ENCODE measurements at regions not wholly inside any gene's neighbourhood (a gene's known extent, or its start where the extent isn't known, plus 50 kb on each side); places are given as distances from the start of the nearest gene placed in this dataset.

- DNase-seq = no peak
Observed at GRCh38 chr2:134150760-134151159, 103.1 kb upstream of the MGAT5 start.

- no peak for DNase-seq
Observed at GRCh38 chr2:134152045-134153010, 101.5 kb upstream of the MGAT5 start.

- no peak for DNase-seq
Observed at GRCh38 chr2:134153294-134153880, 100.5 kb upstream of the MGAT5 start.

GRCh38 chr2:134154246-134154645, 99.6 kb upstream of the MGAT5 start:
- DNase-seq = no peak

DNA sequence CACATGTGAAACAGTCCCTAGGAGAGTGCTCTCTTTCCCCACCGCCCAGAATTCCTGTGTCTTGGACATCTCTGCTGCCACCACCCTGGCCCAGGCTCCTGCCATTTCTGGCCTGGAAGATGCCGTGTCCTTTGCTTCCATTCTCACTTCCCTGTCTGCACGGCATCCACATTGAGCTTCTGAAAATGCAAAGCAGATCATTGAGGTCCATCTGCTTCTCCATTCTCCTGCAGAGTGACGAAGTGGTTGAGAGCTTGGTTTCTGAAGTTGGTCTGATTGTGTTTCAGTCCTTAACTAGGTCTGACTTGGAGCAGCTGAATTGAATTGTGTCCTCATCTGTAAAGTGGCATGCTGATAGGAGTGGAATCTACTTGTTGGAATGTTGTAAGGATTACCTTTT, 98.7 kb upstream of the MGAT5 start:
- no peak for DNase-seq

GRCh38 chr2:134158295-134158694, 95.6 kb upstream of the MGAT5 start:
- DNase-seq = no peak

DNA sequence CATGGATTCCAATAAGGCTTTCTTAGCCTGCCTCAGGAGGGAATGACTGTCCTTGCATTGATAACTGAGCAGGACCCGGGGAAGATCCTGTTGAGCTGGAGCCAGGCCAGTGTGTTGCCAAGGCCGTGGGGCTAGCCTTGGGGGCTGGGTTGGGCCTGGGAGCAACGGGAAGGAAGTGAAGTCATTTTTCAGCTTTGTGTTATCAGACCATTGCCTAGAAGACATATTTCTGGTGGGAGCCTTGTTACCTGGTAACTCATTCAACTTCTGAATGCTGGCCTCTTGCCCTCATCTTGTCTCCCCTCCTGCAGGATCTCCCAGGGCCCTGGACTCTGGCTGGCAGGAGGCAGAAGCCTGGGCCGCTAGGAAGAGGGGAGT, 92.7 kb upstream of the MGAT5 start:
- no peak for DNase-seq

DNA sequence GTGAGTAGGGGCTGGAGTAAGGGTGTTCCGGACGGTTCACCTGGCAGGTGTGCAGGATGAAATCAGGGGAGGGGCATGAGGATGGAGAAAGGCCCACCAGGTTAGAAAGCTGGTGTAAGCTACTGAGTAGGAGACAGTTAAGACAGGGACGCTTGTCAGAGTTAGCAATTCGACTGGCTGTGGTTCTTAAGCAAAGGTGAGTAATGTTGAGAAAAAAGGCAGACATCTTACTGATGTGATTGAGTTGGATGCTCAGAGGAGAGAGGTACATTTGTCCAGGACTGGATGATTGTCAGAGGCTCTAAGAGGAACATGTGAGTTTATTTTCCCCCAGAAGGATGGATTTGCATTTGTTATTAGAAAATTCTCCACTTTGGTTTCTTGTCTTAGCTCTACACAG, 90.5 kb upstream of the MGAT5 start:
- DNase-seq = no peak

DNA sequence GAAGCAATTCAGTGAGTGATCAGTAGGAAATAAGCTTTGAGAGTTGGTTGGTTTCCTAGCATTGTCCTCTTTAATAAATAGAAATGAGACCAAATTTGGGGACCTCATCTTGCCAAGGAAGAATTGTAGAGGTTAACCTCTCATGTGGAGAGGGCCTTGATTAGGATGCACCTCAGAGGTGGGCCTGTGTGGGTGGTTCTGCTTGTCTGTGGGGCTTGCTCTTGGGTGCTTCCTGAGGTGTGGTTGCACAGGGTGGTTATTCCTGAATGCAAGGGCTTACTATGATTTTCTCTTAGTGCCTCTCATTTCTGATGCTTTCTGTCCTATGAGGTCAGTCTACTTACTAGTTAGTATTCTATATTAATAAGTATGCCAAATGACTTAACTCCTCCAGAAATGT, 89.6 kb upstream of the MGAT5 start:
- DNase-seq = no peak

GRCh38 chr2:134167015-134167414, 86.9 kb upstream of the MGAT5 start:
- no peak for DNase-seq

- DNase-seq = no peak
Observed at GRCh38 chr2:134169788-134170187, 84.1 kb upstream of the MGAT5 start.

- no peak for DNase-seq
Observed at GRCh38 chr2:134170294-134170693, 83.6 kb upstream of the MGAT5 start.

DNA sequence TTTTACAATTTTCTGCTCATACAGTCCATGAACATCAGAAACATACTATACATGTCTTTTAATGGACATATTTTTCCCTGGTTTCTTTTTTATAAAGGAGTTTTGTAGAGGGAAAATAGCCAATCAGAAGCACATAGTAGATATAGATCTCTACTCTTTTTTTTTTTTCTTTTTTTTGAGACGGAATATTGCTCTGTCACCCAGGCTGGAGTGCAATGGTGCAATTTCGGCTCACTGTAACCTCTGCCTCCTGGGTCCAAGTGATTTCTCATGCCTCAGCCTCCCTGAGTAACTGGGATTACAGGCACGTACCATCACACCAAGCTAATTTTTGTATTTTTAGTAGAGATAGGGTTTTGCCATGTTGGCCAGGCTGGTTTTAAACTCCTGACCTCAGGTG, 83.2 kb upstream of the MGAT5 start:
- no peak for DNase-seq

- DNase-seq = no peak
Observed at GRCh38 chr2:134173338-134174016, 80.4 kb upstream of the MGAT5 start.

DNA sequence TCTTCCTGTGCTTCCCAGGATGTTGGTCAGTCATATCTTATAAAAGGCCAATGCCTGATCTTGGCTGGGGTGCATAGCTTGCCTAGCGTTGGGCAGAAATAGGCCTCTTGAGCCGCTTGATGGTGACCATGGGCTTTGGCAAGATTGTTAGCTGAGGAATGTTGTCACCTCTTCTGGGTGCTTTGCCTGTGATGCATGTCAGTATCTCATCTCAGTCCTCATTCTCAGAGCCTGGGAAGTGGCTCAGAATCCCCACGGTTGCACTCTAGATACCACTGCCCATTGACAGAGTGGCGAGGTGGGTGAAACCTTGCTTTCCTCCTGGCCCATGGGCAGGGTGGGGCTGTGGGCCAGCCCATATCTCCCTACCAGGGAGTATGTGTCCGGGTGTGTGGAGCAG, 79.2 kb upstream of the MGAT5 start:
- DNase-seq = no peak

GRCh38 chr2:134175834-134176233, 78.0 kb upstream of the MGAT5 start:
- no peak for DNase-seq

DNA sequence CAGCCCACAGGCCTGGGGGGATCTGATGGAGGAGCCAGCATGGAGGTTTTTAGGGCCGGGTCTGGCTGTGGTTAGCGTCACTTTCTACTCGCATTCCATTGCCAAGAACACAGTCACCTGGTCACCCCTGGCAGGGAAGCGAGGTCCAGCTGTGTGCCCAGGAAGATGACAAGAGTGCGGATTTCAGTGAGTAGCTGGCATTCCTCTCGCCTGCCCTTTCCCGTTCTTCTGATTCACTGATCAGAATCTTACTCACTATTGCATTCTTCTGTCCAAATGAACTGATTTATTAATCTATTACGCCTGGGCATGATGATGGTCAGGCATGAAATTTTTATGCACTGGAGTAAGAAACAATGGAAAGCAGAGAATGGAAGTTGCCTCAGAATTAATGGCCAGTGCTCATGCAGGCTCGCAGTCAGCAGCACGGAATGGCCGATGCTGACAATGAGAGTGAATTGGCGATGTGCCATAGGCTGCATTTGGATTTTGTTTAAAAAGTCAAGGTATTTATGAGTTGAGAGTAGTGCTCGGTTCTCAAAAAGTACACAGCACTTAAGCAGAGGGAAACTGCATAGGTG, 76.4 kb upstream of the MGAT5 start:
- DNase-seq = no peak

GRCh38 chr2:134178138-134178877, 75.6 kb upstream of the MGAT5 start:
- no peak for DNase-seq

DNA sequence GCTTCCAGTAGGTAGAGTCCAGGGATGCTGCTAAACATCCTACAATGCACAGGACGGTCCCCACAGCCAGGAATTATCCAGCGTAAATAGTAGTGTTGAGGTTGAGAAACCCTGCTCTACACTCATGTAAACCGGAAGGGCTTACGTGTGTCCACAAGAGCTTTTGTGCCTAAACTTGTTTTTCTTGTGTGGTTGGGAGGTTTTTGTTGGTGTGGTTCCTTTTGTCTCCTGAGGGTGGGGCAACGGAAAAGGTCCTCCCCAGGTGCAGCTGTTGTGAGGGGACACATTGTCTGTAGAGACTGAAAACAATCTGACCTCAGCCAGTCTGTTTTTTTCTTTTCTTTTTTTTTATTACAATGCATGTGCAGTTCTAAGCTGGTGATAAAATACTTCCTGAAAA, 72.7 kb upstream of the MGAT5 start:
- DNase-seq = peak; percentile 72

DNA sequence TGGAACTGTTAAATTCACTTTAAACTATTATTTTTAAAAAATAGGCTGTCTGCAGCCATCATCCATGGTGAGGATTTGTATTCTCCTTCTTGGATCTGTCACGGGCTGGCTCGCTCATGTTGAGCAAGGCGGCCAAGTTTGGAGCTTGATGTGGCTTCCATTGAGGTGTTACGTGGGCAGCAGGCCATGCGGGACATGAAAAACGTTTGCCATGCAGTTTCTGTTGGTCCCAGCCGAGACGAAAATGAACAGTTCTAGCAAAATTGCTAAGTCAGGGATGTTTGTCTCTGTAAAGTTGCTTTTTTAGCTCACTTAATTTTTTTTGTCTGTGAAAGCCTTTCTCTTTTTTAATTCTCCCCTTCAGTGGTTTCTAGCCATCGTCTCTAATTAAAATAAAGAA, 70.2 kb upstream of the MGAT5 start:
- no peak for DNase-seq

GRCh38 chr2:134185639-134186038, 68.2 kb upstream of the MGAT5 start:
- DNase-seq = no peak

DNA sequence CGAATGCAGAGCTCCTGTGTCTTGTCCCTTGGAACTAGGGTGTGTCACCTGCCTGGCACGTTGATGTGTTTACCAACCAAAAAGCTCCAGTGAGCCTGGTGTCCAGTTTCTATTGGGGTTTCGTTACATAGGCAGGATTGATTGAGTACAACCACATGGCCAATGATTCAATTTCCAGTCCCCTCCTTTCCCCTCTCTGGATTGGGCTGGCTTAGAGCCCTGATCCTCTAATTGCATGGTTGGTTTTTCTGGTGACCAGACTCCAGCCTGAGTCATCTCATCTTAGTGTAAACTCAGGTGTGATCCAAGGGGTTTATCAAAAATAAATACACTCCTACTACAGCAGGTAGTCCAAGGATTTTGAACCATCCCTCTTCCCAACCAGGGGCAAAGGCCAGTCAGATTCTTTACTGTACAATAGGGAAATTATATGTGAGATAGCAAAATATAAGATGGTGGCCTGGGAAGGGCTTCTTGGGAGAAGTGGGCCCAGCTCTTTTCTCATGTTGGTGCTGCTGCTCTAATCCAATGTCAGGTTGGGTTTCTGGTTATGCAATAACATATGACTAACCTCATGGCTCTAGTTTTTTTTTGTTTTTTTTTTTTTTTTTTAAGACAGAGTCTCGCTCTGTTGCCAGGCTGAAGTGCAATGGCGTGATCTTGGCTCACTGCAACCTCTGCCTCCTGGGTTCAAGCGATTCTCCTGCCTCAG, 64.7 kb upstream of the MGAT5 start:
- DNase-seq = no peak

Measured in CD4-positive, alpha-beta T cell treated with Interleukin-6 for 4 hours (primary cell).